Liver (tissue), 3 donors: ENCODE measurements at regions not wholly inside any gene's neighbourhood (a gene's known extent, or its start where the extent isn't known, plus 50 kb on each side); places are given as distances from the start of the nearest gene placed in this dataset.

Experiments used
- ATF3 ChIP-seq: IDR thresholded peaks from 2 replicates; pipeline ENCODE4 v1.6.1; 2016; ENCODE audit warnings: antibody characterized with exemption
- CTCF ChIP-seq: fragments of 150-350 bp; IDR thresholded peaks from 2 replicates; pipeline ENCODE4 v1.5.1; 2017; ENCODE audit warnings: improper control_type of control experiment, low read depth, low read length; ENCODE audit not compliant: missing input control
- EGR1 ChIP-seq, 2 donors: IDR thresholded peaks; 2 replicates each; pipeline ENCODE4 v1.6.1; 2016 to 2018; ENCODE audit warnings: antibody characterized with exemption in 2 of 2, low read depth in 2 of 2
- FOXA1 ChIP-seq: IDR thresholded peaks from 2 replicates; pipeline ENCODE4 v1.6.1; 2016; ENCODE audit warnings: antibody characterized with exemption
- GABPA ChIP-seq, 2 donors: IDR thresholded peaks in 1 of 2; conservative IDR thresholded peaks in 1 of 2; 2 replicates each; pipeline ENCODE4 v1.6.1; 2016; ENCODE audit warnings: antibody characterized with exemption in 2 of 2, mild to moderate bottlenecking in 1 of 2, moderate library complexity in 1 of 2
- HNF4A ChIP-seq, 2 donors: conservative IDR thresholded peaks; 2 replicates each; pipeline ENCODE4 v1.6.1; 2016; ENCODE audit warnings: antibody characterized with exemption in 2 of 2, mild to moderate bottlenecking in 2 of 2
- RAD21 ChIP-seq, 2 donors: IDR thresholded peaks; 2 replicates each; pipeline ENCODE4 v1.6.1; 2016; ENCODE audit warnings: antibody characterized with exemption in 2 of 2, mild to moderate bottlenecking in 2 of 2
- REST ChIP-seq: IDR thresholded peaks from 2 replicates; pipeline ENCODE4 v1.6.1; 2016; ENCODE audit warnings: antibody characterized with exemption, mild to moderate bottlenecking
- RXRA ChIP-seq, 2 donors: IDR thresholded peaks; 2 replicates each; pipeline ENCODE4 v1.6.1; 2017 to 2018; ENCODE audit warnings: antibody characterized with exemption in 2 of 2, mild to moderate bottlenecking in 1 of 2
- SP1 ChIP-seq: IDR thresholded peaks from 2 replicates; pipeline ENCODE4 v1.6.1; 2018; ENCODE audit warnings: antibody characterized with exemption, mild to moderate bottlenecking
- TAF1 ChIP-seq: conservative IDR thresholded peaks from 2 replicates; pipeline ENCODE4 v1.6.1; 2016; ENCODE audit warnings: antibody characterized with exemption, mild to moderate bottlenecking
- YY1 ChIP-seq: IDR thresholded peaks from 2 replicates; pipeline ENCODE4 v1.6.1; 2016; ENCODE audit warnings: antibody characterized with exemption, mild to moderate bottlenecking
- ZBTB33 ChIP-seq: IDR thresholded peaks from 2 replicates; pipeline ENCODE4 v1.6.1; 2016; ENCODE audit warnings: antibody characterized with exemption
- donor health status: healthy.
- donor health status: healthy.

- TF ChIP-seq CTCF (no peak), GABPA (IDR thresholded peaks at IDR 0.05 in 1 of 2, conservative IDR thresholded peaks at IDR 0.05 in 1 of 2) (no peak), RAD21 (IDR thresholded peaks at IDR 0.05) (no peak), FOXA1 (no peak), ZBTB33 (no peak), SP1 (no peak), YY1 (no peak), ATF3 (no peak), RXRA (IDR thresholded peaks at IDR 0.05) (no peak), REST (no peak), TAF1 (no peak), HNF4A (conservative IDR thresholded peaks at IDR 0.05) (no peak), EGR1 (IDR thresholded peaks at IDR 0.05; ENCODE audit: low read depth in 2 of 2) (no peak)
Observed at GRCh38 chr12:131600160-131600532, 110.7 kb upstream of the SFSWAP start.
